Tibial nerve (tissue), 4 donors: ENCODE measurements at regions not wholly inside any gene's neighbourhood (a gene's known extent, or its start where the extent isn't known, plus 50 kb on each side); places are given as distances from the start of the nearest gene placed in this dataset.

Source experiments
- EP300 ChIP-seq, 2 donors: sonication (generic); formaldehyde crosslinking; IDR thresholded peaks; one replicate each; pipeline ENCODE4 v1.6.1; 2017; ENCODE audit warnings: antibody characterized with exemption in 2 of 2, mild to moderate bottlenecking in 1 of 2
- POLR2A ChIP-seq, 2 donors: fragments of 450-650 bp; IDR thresholded peaks; one replicate each; pipeline ENCODE4 v1.6.1; 2017; ENCODE audit warnings: antibody characterized with exemption in 2 of 2, mild to moderate bottlenecking in 2 of 2, moderate library complexity in 2 of 2
- TF ChIP-seq, protein P1 (sequence below), 5 experiments: fragments of 200-600 bp in 3 of 5; fragments of 450-650 bp in 2 of 5; sonication (generic) in 3 of 5; IDR thresholded peaks; one replicate each; pipeline ENCODE4 v1.5.1; 2016 to 2019; ENCODE audit warnings: antibody characterized with exemption in 5 of 5, mild to moderate bottlenecking in 3 of 5, moderate library complexity in 2 of 5

- TF ChIP-seq, protein P1, sequence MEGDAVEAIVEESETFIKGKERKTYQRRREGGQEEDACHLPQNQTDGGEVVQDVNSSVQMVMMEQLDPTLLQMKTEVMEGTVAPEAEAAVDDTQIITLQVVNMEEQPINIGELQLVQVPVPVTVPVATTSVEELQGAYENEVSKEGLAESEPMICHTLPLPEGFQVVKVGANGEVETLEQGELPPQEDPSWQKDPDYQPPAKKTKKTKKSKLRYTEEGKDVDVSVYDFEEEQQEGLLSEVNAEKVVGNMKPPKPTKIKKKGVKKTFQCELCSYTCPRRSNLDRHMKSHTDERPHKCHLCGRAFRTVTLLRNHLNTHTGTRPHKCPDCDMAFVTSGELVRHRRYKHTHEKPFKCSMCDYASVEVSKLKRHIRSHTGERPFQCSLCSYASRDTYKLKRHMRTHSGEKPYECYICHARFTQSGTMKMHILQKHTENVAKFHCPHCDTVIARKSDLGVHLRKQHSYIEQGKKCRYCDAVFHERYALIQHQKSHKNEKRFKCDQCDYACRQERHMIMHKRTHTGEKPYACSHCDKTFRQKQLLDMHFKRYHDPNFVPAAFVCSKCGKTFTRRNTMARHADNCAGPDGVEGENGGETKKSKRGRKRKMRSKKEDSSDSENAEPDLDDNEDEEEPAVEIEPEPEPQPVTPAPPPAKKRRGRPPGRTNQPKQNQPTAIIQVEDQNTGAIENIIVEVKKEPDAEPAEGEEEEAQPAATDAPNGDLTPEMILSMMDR (IDR thresholded peaks at IDR 0.05): no peak
- TF ChIP-seq POLR2A (IDR thresholded peaks at IDR 0.05) (no peak), EP300 (IDR thresholded peaks at IDR 0.05) (no peak)
These were observed 249.3 kb upstream of the THBS1 start for GRCh38 chr15:39331584-39331983.
